PC-3 (cell line): ENCODE measurements at regions not wholly inside any gene's neighbourhood (a gene's known extent, or its start where the extent isn't known, plus 50 kb on each side); places are given as distances from the start of the nearest gene placed in this dataset.
A peak's percentile ranks its signal among the peaks of the same experiment; 100 is the strongest.
"Not testable (repeated sequence)": the region's sequence is repeated elsewhere in the genome, so short reads cannot be mapped to it uniquely, and the experiment has no call there.

Source experiments
- ATAC-seq: fragments of 200-7000 bp; cut with Tn5 transposase; 2 replicates; pipeline ENCODE4 v1.9.1; 2020; ENCODE audit warnings: mild to moderate bottlenecking, moderate library complexity
- BruUV-seq: library from RNA; stranded (reverse); fragments of 400-500 nt; replicated peaks from 2 replicates; lab custom pipeline; 2021; lab: Mats Ljungman, UMichigan
- CTCF ChIA-PET: fragments of 300-600 bp; sonication (Branson Sonifier 250); formaldehyde crosslinking; loops from one replicate; lab custom pipeline; 2022; ENCODE audit warnings: antibody characterized with exemption; lab: Charles Lee
- POLR2A ChIA-PET: fragments of 300-600 bp; sonication (Branson Sonifier 250); formaldehyde crosslinking; loops from one replicate; lab custom pipeline; 2022; ENCODE audit warnings: antibody characterized with exemption; ENCODE audit not compliant: unreplicated experiment; lab: Charles Lee
- DNase-seq: peaks from one replicate; pipeline ENCODE4 v3.0.0-alpha.2; 2015
- H2AFZ ChIP-seq: fragments of 300-600 bp; sonication (generic); 2 replicates; pipeline ENCODE4 v1.6.0; 2016; ENCODE audit warnings: antibody characterized with exemption, low read length
- H3F3A ChIP-seq: fragments of 300-600 bp; sonication (generic); one replicate; pipeline ENCODE4 v1.6.0; 2017; ENCODE audit warnings: antibody characterized with exemption, low read length, control low read depth, mild to moderate bottlenecking; ENCODE audit not compliant: unreplicated experiment
- H3K27ac ChIP-seq: fragments of 300-600 bp; sonication (generic); 2 replicates; pipeline ENCODE4 v1.5.1; 2016; ENCODE audit warnings: mild to moderate bottlenecking, low read length
- H3K27me3 ChIP-seq: fragments of 300-600 bp; sonication (generic); 2 replicates; pipeline ENCODE4 v1.6.1; 2016; ENCODE audit warnings: low read length, mixed read lengths
- H3K36me3 ChIP-seq: fragments of 300-600 bp; sonication (generic); 2 replicates; pipeline ENCODE4 v1.6.1; 2016; ENCODE audit warnings: low read depth, mixed run types, low read length, mixed read lengths
- H3K4me1 ChIP-seq: fragments of 300-600 bp; sonication (generic); 2 replicates; pipeline ENCODE4 v1.5.1; 2016; ENCODE audit warnings: low read length; ENCODE audit not compliant: insufficient read depth
- H3K4me2 ChIP-seq: fragments of 300-600 bp; sonication (generic); 2 replicates; pipeline ENCODE4 v1.6.0; 2016; ENCODE audit warnings: low read length
- H3K4me3 ChIP-seq: fragments of 300-600 bp; sonication (generic); 2 replicates; pipeline ENCODE4 v1.5.1; 2016; ENCODE audit warnings: mild to moderate bottlenecking, low read length, mixed read lengths
- H3K79me2 ChIP-seq: fragments of 300-600 bp; sonication (generic); 2 replicates; pipeline ENCODE4 v1.6.1; 2017; ENCODE audit warnings: low read length, mixed read lengths
- H3K9ac ChIP-seq: fragments of 300-600 bp; sonication (generic); 2 replicates; pipeline ENCODE4 v1.6.0; 2016; ENCODE audit warnings: mild to moderate bottlenecking, low read length
- H3K9me2 ChIP-seq: fragments of 300-600 bp; sonication (generic); replicated peaks from 2 replicates; pipeline ENCODE4 v1.6.1; 2016; ENCODE audit warnings: mixed run types, low read length, mixed read lengths
- H3K9me3 ChIP-seq: fragments of 300-600 bp; sonication (generic); 2 replicates; pipeline ENCODE4 v1.6.1; 2016; ENCODE audit warnings: low read length, mixed read lengths
- H4K20me1 ChIP-seq: fragments of 300-600 bp; sonication (generic); 2 replicates; pipeline ENCODE4 v1.6.1; 2016; ENCODE audit warnings: low read length, mixed read lengths
- intact Hi-C: fragments of 100-400 bp; cut with micrococcal nuclease; formaldehyde crosslinking; loops from 2 replicates; pipeline ENCODE4 v1.9.0; 2023

GRCh38 chrY:3840818-3841217, 262.0 kb downstream of the TGIF2LY start:
- DNase-seq, CTCF ChIA-PET, H3F3A ChIP-seq, BruUV-seq, H3K27ac ChIP-seq, H3K4me1 ChIP-seq, H3K9ac ChIP-seq, H3K79me2 ChIP-seq, H4K20me1 ChIP-seq, H3K4me2 ChIP-seq, H3K4me3 ChIP-seq, H3K36me3 ChIP-seq, intact Hi-C loops, H3K9me3 ChIP-seq, H2AFZ ChIP-seq, H3K27me3 ChIP-seq, POLR2A ChIA-PET, H3K9me2 ChIP-seq: not testable (repeated sequence)
- ATAC-seq: peak; percentile 51; the same call in 1 of the 2 replicates
